Memory B cell (primary cell): ENCODE measurements at regions not wholly inside any gene's neighbourhood (a gene's known extent, or its start where the extent isn't known, plus 50 kb on each side); places are given as distances from the start of the nearest gene placed in this dataset.

Experiments
- ATAC-seq: fragments of 150-1000 bp; cut with Tn5 transposase; 2 replicates; pipeline ENCODE4 v1.10.0; 2021; ENCODE audit warnings: low read depth, mild to moderate bottlenecking, moderate library complexity
- DNase-seq, 2 donors: peaks; one replicate each; pipeline ENCODE4 v3.0.0; 2022; ENCODE audit warnings: low spot score in 2 of 2
- H3K27ac Mint-ChIP-seq: one replicate; pipeline ENCODE4 v1.8.0; 2022; ENCODE audit warnings: mild to moderate bottlenecking, moderate library complexity, mixed read lengths
- H3K27me3 Mint-ChIP-seq: one replicate; pipeline ENCODE4 v1.8.0; 2022; ENCODE audit warnings: mixed read lengths
- H3K36me3 Mint-ChIP-seq: one replicate; pipeline ENCODE4 v1.8.0; 2022; ENCODE audit warnings: mild to moderate bottlenecking, mixed read lengths
- H3K4me1 Mint-ChIP-seq: one replicate; pipeline ENCODE4 v1.8.0; 2022; ENCODE audit warnings: mixed read lengths
- H3K4me3 Mint-ChIP-seq: one replicate; pipeline ENCODE4 v1.8.0; 2022; ENCODE audit warnings: mild to moderate bottlenecking, moderate library complexity, mixed read lengths
- H3K9me3 Mint-ChIP-seq: one replicate; pipeline ENCODE4 v1.8.0; 2022; ENCODE audit warnings: mixed read lengths

DNA sequence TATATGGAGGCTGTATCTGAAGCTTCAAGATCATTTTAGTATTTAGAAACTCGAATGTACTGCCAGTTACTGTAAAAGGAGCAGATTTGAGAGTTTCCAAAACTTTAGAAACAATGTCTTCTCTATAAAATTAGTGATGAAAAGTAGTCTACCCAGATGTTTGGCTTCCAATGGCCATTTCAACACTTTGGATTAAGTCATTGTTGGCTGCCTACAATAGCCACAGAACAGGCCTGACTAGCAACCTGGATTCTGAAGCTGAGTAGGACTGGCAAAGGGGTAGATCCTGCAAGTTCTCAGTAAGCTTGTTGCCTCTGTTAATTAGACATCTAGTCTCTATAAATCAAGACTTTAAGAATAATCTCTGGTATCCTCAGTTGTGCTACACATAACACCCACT is 239.0 kb upstream of the KCNMB2 start:
- H3K4me3 Mint-ChIP-seq = no peak overlapping the region
- H3K27me3 Mint-ChIP-seq = no peaks in the 10 kb centered on the region
- no peaks in the 10 kb centered on the region for H3K4me1 Mint-ChIP-seq
- no peaks in the 10 kb centered on the region for H3K9me3 Mint-ChIP-seq
- DNase-seq (no peak), ATAC-seq (no peak)
- H3K27ac Mint-ChIP-seq = no peak overlapping the region
- H3K36me3 Mint-ChIP-seq = no peaks in the 10 kb centered on the region

DNA sequence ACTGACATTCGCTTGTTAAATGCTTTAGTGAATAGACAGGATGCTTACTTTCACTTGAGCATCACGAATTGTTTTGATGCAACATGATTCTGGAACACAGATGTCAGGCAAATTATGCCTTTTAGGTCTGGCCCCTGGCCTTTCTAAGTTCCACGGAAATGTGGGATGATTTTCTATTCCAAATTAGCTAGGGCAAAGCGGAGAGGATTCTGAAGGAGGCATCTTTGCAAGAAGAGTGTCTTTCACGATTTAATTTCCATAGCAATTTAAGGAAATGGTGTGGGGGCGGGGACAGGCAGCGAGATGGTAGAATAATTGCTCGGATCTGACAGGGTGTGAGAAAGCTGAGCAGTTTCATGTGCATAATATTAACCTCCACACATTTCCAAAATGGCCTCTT is 238.5 kb upstream of the KCNMB2 start:
- no peaks in the 10 kb centered on the region for H3K9me3 Mint-ChIP-seq
- no peaks in the 10 kb centered on the region for H3K27me3 Mint-ChIP-seq
- ATAC-seq = no peak
- H3K4me3 Mint-ChIP-seq = no peak overlapping the region
- DNase-seq = no peak
- H3K36me3 Mint-ChIP-seq = no peaks in the 10 kb centered on the region
- no peaks in the 10 kb centered on the region for H3K4me1 Mint-ChIP-seq
- no peak overlapping the region for H3K27ac Mint-ChIP-seq

DNA sequence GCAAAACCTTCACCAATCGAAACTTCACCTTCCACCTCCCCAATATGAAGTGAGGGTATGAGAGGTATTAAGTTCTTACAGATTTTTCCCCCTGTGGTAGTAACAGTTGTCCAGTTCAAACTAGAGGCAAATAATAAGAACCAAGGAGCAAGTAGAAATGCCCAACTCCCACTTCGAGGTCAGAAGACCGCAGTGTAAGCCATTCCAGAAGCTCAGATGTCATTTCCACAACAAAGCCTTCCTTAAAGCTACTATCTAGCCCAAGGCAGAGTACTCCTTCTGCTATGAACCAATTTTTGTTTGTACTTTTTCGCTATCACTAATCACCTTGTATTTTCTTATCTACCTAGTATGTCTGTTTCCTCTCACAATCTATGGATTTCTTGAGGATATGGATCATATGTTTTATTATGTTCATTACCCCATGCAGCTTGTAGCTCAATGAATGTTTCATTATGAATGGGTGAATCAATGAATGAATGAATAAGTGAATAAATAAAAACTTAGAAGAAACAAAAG is 235.7 kb upstream of the KCNMB2 start:
- no peak overlapping the region for H3K27ac Mint-ChIP-seq
- H3K4me3 Mint-ChIP-seq = no peak overlapping the region
- DNase-seq = no peak
- H3K27me3 Mint-ChIP-seq = no peaks in the 10 kb centered on the region
- no peaks in the 10 kb centered on the region for H3K36me3 Mint-ChIP-seq
- no peaks in the 10 kb centered on the region for H3K9me3 Mint-ChIP-seq
- no peaks in the 10 kb centered on the region for H3K4me1 Mint-ChIP-seq
- ATAC-seq = no peak

DNA sequence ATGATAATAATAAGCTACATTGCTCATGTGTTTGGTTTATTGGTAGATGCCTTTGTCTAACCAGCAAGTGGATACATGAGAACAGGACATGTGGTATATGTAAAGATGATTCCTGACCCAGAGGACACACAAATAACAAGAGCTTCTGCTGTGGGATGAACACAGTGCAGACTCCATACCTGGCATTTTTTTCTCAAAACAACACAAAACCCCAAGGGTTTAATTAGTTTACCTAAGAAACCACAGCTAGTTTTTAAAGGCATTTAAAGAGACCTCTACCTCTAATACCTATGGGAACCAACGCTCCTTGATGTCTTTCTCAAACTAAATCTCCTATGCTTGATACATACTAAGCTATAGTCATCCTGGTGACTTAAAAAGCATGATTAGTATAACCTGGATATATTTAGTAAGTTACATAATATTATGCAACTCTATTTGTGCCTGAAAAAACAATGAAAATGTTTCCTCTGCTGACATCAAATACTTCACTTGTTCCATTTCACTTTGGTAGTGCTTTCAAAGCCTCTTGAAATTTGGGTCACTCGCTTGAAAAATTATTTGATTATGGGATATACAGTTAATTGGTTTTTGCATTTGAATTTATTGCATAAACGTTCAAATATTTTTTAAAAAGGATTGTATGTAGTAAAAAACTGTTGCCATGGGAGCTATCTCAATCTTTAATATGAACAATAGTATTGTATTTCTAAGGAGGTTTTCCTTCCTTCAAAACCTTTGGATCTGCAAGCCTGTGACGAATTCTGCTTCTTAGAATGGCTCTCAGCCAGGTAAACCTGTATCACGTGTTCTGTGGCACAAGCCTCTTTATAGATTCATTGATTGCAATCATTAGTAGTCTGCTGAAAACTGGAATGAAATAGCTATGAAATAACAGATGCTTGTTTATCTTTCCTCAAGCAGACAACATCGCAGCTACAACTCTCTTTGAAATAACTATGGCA is 233.0 kb upstream of the KCNMB2 start:
- ATAC-seq (no peak), DNase-seq (no peak)
- Mint-ChIP-seq H3K27ac (no peak overlapping the region), H3K9me3 (no peaks in the 10 kb centered on the region), H3K4me3 (no peak overlapping the region), H3K4me1 (no peaks in the 10 kb centered on the region), H3K27me3 (no peaks in the 10 kb centered on the region), H3K36me3 (no peaks in the 10 kb centered on the region)

DNA sequence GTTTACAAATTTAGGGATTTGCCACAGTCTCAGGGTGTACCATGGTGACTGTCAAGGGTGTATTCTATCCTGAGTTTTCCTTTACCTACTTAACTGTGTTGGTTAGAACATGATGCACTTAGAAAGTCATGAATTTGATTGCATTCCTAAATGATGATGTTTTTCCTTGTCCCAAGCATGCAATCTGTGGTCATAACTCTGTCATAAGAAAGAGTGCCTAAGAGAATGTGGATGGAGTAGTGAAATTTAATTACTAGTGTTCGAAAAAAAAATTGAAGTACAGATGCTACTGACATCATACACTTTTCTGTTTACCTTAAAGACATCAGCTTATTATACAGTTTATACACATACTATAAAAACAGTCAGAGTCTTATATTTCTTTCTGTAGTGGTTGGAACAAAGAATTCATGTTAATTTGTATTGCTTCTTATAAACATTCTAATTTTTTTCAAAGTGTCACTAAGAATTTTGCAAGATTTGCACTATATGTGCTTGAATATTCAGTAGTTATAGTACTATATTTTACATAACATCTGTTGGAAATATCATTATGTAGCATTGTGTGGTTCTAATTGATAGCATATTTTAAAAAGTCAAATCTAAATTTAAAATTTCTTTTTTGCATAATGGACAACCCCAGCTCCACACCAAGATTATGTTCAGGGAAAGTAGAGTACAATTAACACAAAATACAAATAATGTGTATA is 231.3 kb upstream of the KCNMB2 start:
- Mint-ChIP-seq H3K27me3 (no peaks in the 10 kb centered on the region), H3K4me1 (peaks cover 2% of the 10 kb centered on the region), H3K36me3 (no peaks in the 10 kb centered on the region), H3K9me3 (no peaks in the 10 kb centered on the region), H3K27ac (no peak overlapping the region), H3K4me3 (no peak overlapping the region)
- ATAC-seq = no peak
- DNase-seq = no peak

DNA sequence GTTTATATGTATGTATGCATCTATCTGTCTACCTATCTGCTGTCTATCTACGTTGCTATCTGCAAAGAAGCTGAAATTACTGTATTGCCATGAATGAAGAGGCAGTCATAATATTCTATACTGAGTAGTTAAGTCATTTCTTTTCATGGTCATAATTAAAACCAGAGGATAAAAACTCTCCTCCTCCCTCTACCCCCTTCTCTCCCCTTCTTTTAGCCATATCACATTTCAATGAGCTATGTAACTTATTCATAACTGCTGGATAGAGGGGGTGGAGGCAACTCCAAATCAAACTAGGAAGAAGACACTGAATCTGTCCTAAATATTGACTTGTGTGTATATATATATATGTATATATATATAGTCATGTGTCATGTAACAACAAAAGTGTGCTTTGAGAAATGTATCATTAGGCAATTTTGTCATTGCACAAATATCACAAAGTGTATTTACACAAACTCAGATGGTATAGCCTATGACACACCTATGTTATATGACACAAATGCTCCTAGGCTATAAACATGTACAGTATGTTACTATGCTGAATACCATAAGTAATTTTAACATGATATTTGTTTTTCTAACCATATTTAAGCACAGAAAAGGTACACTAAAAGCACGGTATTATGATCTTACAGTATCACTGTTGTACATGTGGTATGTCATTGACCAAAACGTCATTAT is 229.7 kb upstream of the KCNMB2 start:
- Mint-ChIP-seq H3K27ac (no peak overlapping the region), H3K4me3 (no peak overlapping the region), H3K9me3 (no peaks in the 10 kb centered on the region), H3K27me3 (no peaks in the 10 kb centered on the region), H3K4me1 (peaks cover 2% of the 10 kb centered on the region), H3K36me3 (no peaks in the 10 kb centered on the region)
- DNase-seq = no peak
- ATAC-seq = no peak

DNA sequence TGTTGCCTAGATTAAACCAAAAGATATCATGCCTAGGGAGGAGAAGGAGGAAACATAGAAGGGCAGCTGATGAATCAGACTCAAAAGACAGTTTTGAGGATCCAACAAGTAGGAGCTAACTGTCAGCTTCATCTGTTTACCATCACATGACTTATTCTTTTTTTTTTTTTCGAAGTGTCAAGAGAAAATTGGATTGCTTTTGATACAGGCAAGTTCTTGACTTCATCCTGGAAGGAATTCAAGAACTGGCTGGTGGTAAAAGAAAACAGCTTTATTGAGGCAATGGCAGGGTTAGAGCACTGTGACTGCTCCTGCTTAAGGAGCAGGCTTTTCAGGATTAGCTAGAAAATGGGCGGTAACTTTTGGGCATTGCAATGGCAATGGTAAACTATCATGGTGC is 227.5 kb upstream of the KCNMB2 start:
- Mint-ChIP-seq H3K27me3 (peaks cover 2% of the 10 kb centered on the region), H3K27ac (no peak overlapping the region)

DNA sequence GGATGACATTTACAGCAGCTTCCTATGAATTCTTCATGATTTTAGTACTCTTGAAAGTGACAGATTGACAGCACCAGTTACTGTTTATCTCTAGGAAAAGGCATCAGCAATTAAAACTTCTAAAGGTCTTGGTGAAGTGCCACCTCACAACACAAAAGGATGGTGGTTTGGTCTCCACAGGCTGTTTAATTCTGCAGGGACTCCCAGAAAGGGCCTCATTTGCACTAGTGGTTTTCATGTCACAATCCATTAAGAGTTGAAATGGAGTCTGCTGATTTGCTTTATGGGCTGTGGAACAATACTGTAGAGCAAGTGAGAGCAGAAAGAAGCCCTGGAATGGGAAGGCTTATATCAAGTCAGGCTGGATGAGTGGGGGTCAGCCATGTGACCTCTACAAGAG is 225.3 kb upstream of the KCNMB2 start:
- H3K27me3 Mint-ChIP-seq = peaks cover 4% of the 10 kb centered on the region
- no peak for ATAC-seq
- H3K4me1 Mint-ChIP-seq = peaks cover 2% of the 10 kb centered on the region
- no peak for DNase-seq
- H3K27ac Mint-ChIP-seq = no peak overlapping the region
- H3K9me3 Mint-ChIP-seq = no peaks in the 10 kb centered on the region
- H3K4me3 Mint-ChIP-seq = no peak overlapping the region
- H3K36me3 Mint-ChIP-seq = no peaks in the 10 kb centered on the region

More for the DNA sequence above, 227.5 kb upstream of the KCNMB2 start:
- Mint-ChIP-seq H3K4me1 (peaks cover 2% of the 10 kb centered on the region), H3K4me3 (no peak overlapping the region), H3K9me3 (no peaks in the 10 kb centered on the region), H3K36me3 (no peaks in the 10 kb centered on the region)
- ATAC-seq = no peak
- DNase-seq = no peak

DNA sequence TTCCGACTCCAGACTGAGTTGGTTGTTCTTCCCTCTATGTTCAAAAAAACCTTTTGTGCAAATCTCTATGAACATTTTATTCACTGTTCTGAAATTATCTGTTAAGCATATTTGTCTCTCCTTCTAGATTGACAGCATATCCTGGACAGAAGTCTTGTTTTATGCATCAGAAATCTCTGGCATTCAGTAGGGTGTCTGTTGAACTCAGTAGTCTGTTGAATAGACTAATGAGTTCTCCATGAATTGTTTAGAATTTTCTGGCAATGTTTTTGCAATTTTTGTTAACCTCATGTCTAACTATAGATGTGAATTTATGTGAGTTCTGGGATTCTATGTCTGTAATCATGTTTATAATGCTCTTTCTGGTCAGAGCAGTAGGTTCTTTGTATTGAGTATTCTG is 222.5 kb upstream of the KCNMB2 start:
- no peak for DNase-seq
- Mint-ChIP-seq H3K4me3 (no peak overlapping the region), H3K9me3 (no peaks in the 10 kb centered on the region), H3K4me1 (peaks cover 2% of the 10 kb centered on the region), H3K27ac (no peak overlapping the region), H3K36me3 (no peaks in the 10 kb centered on the region), H3K27me3 (peaks cover 6% of the 10 kb centered on the region)
- ATAC-seq = no peak

DNA sequence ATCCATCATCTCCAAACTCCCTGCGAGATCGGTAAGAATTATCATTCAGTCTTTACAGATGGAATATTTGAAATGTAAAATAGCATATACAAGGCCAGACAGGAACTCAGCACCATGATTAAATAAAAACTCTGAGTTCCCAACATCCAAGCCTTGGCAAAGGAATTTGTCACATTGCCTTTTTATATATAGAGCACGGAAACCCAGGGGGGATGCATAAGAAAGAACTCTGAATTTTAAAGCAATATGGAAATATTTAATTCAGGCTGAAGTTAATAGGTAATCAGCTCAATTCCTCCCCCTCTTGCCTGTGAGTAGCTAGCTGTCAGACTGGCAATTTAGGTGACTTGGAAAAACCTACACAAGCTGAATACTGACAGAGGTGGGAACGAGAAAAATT is 217.9 kb upstream of the KCNMB2 start:
- no peak overlapping the region for H3K4me3 Mint-ChIP-seq
- H3K9me3 Mint-ChIP-seq = no peaks in the 10 kb centered on the region
- H3K27me3 Mint-ChIP-seq = peaks cover 4% of the 10 kb centered on the region
- ATAC-seq (no peak), DNase-seq (no peak)
- no peaks in the 10 kb centered on the region for H3K36me3 Mint-ChIP-seq
- no peaks in the 10 kb centered on the region for H3K4me1 Mint-ChIP-seq
- H3K27ac Mint-ChIP-seq = no peak overlapping the region

DNA sequence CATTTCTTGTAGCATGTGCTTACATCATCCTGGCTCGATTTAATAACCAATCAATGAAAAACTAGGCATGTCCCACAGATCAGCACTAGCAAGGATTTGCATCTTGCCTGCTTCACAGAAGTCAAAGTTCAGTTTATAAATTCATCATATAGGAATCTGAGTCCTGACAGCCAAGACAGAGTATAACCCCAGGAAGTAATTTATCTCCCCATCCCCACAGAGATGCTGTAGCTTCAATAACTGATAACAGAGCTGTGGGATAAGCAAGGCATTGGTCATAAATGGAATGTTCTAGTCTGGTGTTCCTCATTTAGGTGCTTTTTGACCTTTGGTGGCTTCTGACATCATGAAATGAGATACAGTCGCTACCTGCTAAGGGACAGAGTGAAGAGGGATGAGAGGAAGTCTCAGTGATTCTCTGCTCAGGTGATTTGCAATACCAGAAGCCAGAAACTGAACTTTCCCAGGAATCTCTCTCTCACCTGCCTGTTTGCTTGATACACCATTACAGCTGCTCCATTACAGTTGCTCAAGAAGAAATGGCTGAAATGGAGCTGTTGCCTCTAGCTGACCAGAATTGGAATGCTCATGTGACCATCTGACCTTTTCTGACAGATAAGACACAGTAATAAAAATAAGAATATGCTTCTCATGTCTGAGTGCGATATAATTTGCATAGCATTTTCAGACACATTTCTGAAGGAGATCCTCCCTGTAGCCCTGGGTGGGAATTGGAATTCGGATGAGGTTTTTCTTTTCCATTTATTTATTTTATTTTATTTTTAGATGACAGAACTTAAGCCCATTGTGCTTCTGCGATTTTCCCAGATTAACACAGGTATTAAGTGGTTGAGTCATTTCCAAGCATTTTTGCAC is 217.1 kb upstream of the KCNMB2 start:
- Mint-ChIP-seq H3K4me3 (no peak overlapping the region), H3K27me3 (peaks cover 4% of the 10 kb centered on the region), H3K4me1 (no peaks in the 10 kb centered on the region), H3K36me3 (no peaks in the 10 kb centered on the region), H3K27ac (no peak overlapping the region), H3K9me3 (no peaks in the 10 kb centered on the region)
- DNase-seq = no peak
- ATAC-seq = no peak

DNA sequence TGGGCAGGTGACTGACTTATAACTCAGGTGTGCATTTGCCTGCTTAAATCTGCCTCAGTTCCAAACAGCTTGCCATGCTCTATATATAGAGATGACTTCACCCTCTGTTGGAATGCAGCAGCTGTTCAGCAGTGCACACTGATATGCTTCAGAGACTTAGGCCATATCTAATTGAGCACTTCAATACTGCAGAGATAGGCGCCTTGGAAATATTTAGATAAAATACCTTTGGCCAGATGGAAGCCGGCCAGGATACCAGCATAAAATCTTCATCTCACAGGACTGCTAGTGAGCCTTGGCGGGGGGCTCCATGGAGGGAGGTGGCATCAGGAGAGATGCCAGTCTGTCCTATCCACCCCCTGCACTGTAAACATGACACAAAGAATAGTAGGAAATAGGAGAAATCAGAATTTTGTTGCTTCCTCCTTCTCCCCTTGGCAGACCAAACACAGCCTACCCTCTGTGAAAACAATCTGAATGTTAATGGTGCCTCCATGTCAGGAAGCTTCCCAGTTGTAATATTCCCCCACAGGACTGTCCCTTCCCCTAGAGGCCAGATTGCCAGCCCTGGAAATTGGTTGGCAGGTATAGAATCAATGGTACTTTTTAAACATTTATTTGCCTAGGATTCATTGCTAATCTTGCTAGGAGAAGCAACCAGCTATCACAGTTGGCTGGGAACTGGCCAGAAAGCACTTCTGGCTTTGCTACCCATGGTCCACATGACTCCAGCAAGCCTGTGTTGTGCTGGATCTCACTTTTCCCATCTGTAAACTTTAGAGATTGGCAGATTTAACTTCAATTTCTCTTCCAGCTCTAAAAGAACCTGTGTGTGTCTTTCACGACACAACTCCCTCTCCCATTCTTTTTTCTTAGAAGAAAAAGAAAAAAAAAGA is 215.5 kb upstream of the KCNMB2 start:
- DNase-seq (no peak), ATAC-seq (no peak)
- no peak overlapping the region for H3K27ac Mint-ChIP-seq
- peaks cover 3% of the 10 kb centered on the region for H3K27me3 Mint-ChIP-seq
- no peaks in the 10 kb centered on the region for H3K36me3 Mint-ChIP-seq
- H3K4me3 Mint-ChIP-seq = no peak overlapping the region
- H3K4me1 Mint-ChIP-seq = no peaks in the 10 kb centered on the region
- no peaks in the 10 kb centered on the region for H3K9me3 Mint-ChIP-seq

DNA sequence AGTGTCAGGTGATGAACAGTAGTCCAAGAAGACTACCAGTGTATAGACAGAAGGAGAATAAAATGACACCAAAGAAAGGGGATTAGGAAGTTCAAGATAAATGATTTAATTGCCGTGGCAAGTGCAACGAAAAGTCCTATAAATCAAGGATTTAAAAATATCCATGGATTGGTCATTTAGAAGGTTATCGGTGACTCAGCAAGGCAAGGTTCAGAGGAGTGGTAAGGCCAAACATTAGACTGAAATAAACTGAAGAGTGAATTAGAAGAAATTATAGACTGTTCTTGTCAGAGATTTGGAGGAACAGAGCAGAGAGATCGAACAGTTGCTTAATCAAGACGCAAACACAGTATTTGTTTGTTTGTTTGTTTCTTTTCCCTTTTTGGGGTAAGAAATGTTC is 211.9 kb upstream of the KCNMB2 start:
- DNase-seq (no peak), ATAC-seq (no peak)
- Mint-ChIP-seq H3K9me3 (no peaks in the 10 kb centered on the region), H3K36me3 (no peaks in the 10 kb centered on the region), H3K4me3 (no peak overlapping the region), H3K4me1 (no peaks in the 10 kb centered on the region), H3K27ac (no peak overlapping the region), H3K27me3 (no peaks in the 10 kb centered on the region)
